NCI-H524 (cell line): ENCODE measurements at regions not wholly inside any gene's neighbourhood (a gene's known extent, or its start where the extent isn't known, plus 50 kb on each side); places are given as distances from the start of the nearest gene placed in this dataset.

Source experiments
- DNase-seq, 2 experiments: peaks; one replicate each; lab custom pipeline; 2025; lab: John Stamatoyannopoulos, UW

GRCh38 chr2:103025056-103025455, 263.2 kb downstream of the TMEM182 start:
- DNase-seq = no peak

- DNase-seq = peak in 1 of 2 experiments; percentile 57
These were observed 266.4 kb downstream of the TMEM182 start for GRCh38 chr2:103028181-103028580.
